Prostate gland (tissue), 2 donors: ENCODE measurements at regions not wholly inside any gene's neighbourhood (a gene's known extent, or its start where the extent isn't known, plus 50 kb on each side); places are given as distances from the start of the nearest gene placed in this dataset.

Experiments used
- DNase-seq: peaks from one replicate; pipeline ENCODE4 v3.0.0-alpha.2; 2019; ENCODE audit warnings: low spot score
- H3K27ac ChIP-seq, 2 donors: fragments of 200-600 bp; sonication (generic); 2 replicates each; pipeline ENCODE4 v1.5.1; 2017 to 2019
- H3K27me3 ChIP-seq: fragments of 200-600 bp; sonication (generic); replicated peaks from 2 replicates; pipeline ENCODE4 v1.5.1; 2019; ENCODE audit not compliant: insufficient read depth
- H3K36me3 ChIP-seq, 2 donors: fragments of 200-600 bp; sonication (generic); 1 replicate in 1 of 2; 2 replicates in 1 of 2; pipeline versions ENCODE4 v1.5.1 to v1.8.1; 2017 to 2019
- H3K4me1 ChIP-seq: fragments of 200-600 bp; sonication (generic); replicated peaks from 2 replicates; pipeline ENCODE4 v1.5.1; 2019
- H3K4me3 ChIP-seq, 2 donors: fragments of 200-600 bp; sonication (generic); 2 replicates each; pipeline ENCODE4 v1.5.1; 2017 to 2019
- H3K9me3 ChIP-seq: fragments of 200-600 bp; sonication (generic); 2 replicates; pipeline ENCODE4 v1.5.1; 2017
- CTCF ChIP-seq, 4 experiments: fragments of 200-600 bp in 2 of 4; fragments of 450-650 bp in 2 of 4; sonication (generic) in 2 of 4; IDR thresholded peaks; 1 replicate in 3 of 4; 2 replicates in 1 of 4; pipeline ENCODE4 v1.5.1; 2016 to 2019; ENCODE audit warnings: antibody characterized with exemption in 4 of 4, mild to moderate bottlenecking in 2 of 4, moderate library complexity in 2 of 4
- POLR2A ChIP-seq: fragments of 450-650 bp; IDR thresholded peaks from one replicate; pipeline ENCODE4 v1.6.1; 2016; ENCODE audit warnings: antibody characterized with exemption, mild to moderate bottlenecking
- POLR2AphosphoS5 ChIP-seq: sonication (generic); formaldehyde crosslinking; IDR thresholded peaks from one replicate; pipeline ENCODE4 v1.6.1; 2017; ENCODE audit warnings: antibody characterized with exemption
- WGBS: methylation state at CpG from one replicate; pipeline ENCODE4 v1.1.5; 2018; 5-methylcytosine and 5-hydroxymethylcytosine counted together
- intact Hi-C: fragments of 100-400 bp; cut with DNase I; formaldehyde crosslinking; loops from one replicate; pipeline ENCODE4 v1.14.2; 2022

- 80% methylated on average over 1 of the region's 1 CpG for WGBS
- Histone ChIP-seq H3K9me3 (no peaks in the 10 kb centered on the region), H3K27ac (no peak overlapping the region), H3K27me3 (no peaks in the 10 kb centered on the region), H3K4me3 (no peak overlapping the region), H3K36me3 (no peaks in the 10 kb centered on the region), H3K4me1 (no peaks in the 10 kb centered on the region)
- no peak for TF ChIP-seq POLR2AphosphoS5
- no peak for TF ChIP-seq CTCF (IDR thresholded peaks at IDR 0.05)
- no peak for TF ChIP-seq POLR2A
- intact Hi-C loops, result no loop called here
- no peak for DNase-seq
These were observed 222.6 kb downstream of the NOL4 start for GRCh38 chr18:34002130-34002529.

- no peak for DNase-seq
- H3K27ac ChIP-seq, result no peak overlapping the region
- intact Hi-C loops, result no loop called here
- H3K27me3 ChIP-seq, result no peaks in the 10 kb centered on the region
- no peaks in the 10 kb centered on the region for H3K9me3 ChIP-seq
- TF ChIP-seq POLR2AphosphoS5 (no peak), CTCF (IDR thresholded peaks at IDR 0.05) (no peak), POLR2A (no peak)
- no peaks in the 10 kb centered on the region for H3K4me1 ChIP-seq
- H3K4me3 ChIP-seq, result no peak overlapping the region
- 86% methylated on average over 3 of the region's 3 CpGs for WGBS
- no peaks in the 10 kb centered on the region for H3K36me3 ChIP-seq
These were observed 223.3 kb downstream of the NOL4 start for GRCh38 chr18:34001376-34001775.

GRCh38 chr18:33987206-33987605 lies 237.5 kb downstream of the NOL4 start:
- WGBS, result 81% methylated on average over 3 of the region's 3 CpGs
- H3K27me3 ChIP-seq, result no peaks in the 10 kb centered on the region
- TF ChIP-seq CTCF (IDR thresholded peaks at IDR 0.05), result no peak
- TF ChIP-seq POLR2AphosphoS5, result no peak
- TF ChIP-seq POLR2A, result no peak
- DNase-seq, result no peak
- H3K4me3 ChIP-seq, result no peak overlapping the region
- no peaks in the 10 kb centered on the region for H3K4me1 ChIP-seq
- intact Hi-C loops, result no loop called here
- H3K27ac ChIP-seq, result no peak overlapping the region
- no peaks in the 10 kb centered on the region for H3K36me3 ChIP-seq
- no peaks in the 10 kb centered on the region for H3K9me3 ChIP-seq

GRCh38 chr18:33983126-33983525 lies 241.6 kb downstream of the NOL4 start:
- TF ChIP-seq CTCF (IDR thresholded peaks at IDR 0.05), result no peak
- TF ChIP-seq POLR2A, result no peak
- TF ChIP-seq POLR2AphosphoS5, result no peak
- Histone ChIP-seq H3K4me3 (no peak overlapping the region), H3K4me1 (no peaks in the 10 kb centered on the region), H3K9me3 (no peaks in the 10 kb centered on the region), H3K27me3 (no peaks in the 10 kb centered on the region), H3K27ac (no peak overlapping the region), H3K36me3 (no peaks in the 10 kb centered on the region)
- no peak for DNase-seq
- 91% methylated on average over 2 of the region's 2 CpGs for WGBS
- intact Hi-C loops, result no loop called here

GRCh38 chr18:33960417-33960816 lies 264.3 kb downstream of the NOL4 start:
- Histone ChIP-seq H3K4me1 (no peaks in the 10 kb centered on the region), H3K9me3 (no peaks in the 10 kb centered on the region), H3K27me3 (no peaks in the 10 kb centered on the region), H3K4me3 (no peak overlapping the region), H3K36me3 (no peaks in the 10 kb centered on the region), H3K27ac (no peak overlapping the region)
- TF ChIP-seq CTCF (IDR thresholded peaks at IDR 0.05) (no peak), POLR2A (no peak), POLR2AphosphoS5 (no peak)
- no peak for DNase-seq
- intact Hi-C loops, result no loop called here
